Progenitor cell of endocrine pancreas (in vitro differentiated cells): ENCODE measurements at regions not wholly inside any gene's neighbourhood (a gene's known extent, or its start where the extent isn't known, plus 50 kb on each side); places are given as distances from the start of the nearest gene placed in this dataset.
"Not testable (repeated sequence)": the region's sequence is repeated elsewhere in the genome, so short reads cannot be mapped to it uniquely, and the experiment has no call there.

Source experiments
- DNase-seq: peaks from one replicate; pipeline ENCODE4 v3.0.0; 2021; ENCODE audit warnings: low spot score; ENCODE audit not compliant: unreplicated experiment
- H3K27ac Mint-ChIP-seq: 2 replicates; pipeline ENCODE4 v1.8.0; 2021; ENCODE audit warnings: mild to moderate bottlenecking, moderate library complexity, mixed read lengths
- H3K27me3 Mint-ChIP-seq: 2 replicates; pipeline ENCODE4 v1.8.0; 2021; ENCODE audit warnings: mixed read lengths
- H3K36me3 Mint-ChIP-seq: 2 replicates; pipeline ENCODE4 v1.8.0; 2022; ENCODE audit warnings: mixed read lengths; ENCODE audit not compliant: insufficient read depth
- H3K4me1 Mint-ChIP-seq: 2 replicates; pipeline ENCODE4 v1.8.0; 2021; ENCODE audit warnings: low read depth, mixed read lengths
- H3K4me3 Mint-ChIP-seq: 2 replicates; pipeline ENCODE4 v1.8.0; 2021; ENCODE audit warnings: low read depth, mild to moderate bottlenecking, moderate library complexity, mixed read lengths
- H3K9me3 Mint-ChIP-seq: 2 replicates; pipeline ENCODE4 v1.8.0; 2021; ENCODE audit warnings: low read depth, mixed read lengths
- CTCF ChIP-seq: fragments of 200-600 bp; sonication (generic); IDR thresholded peaks from one replicate; pipeline ENCODE4 v1.5.0; 2021; ENCODE audit warnings: antibody characterized with exemption, mild to moderate bottlenecking; ENCODE audit not compliant: unreplicated experiment

GRCh38 chr11:29612423-29612822 lies 404.4 kb downstream of the KCNA4 start:
- peaks cover 10% of the 10 kb centered on the region for H3K9me3 Mint-ChIP-seq
- H3K27me3 Mint-ChIP-seq = no peaks in the 10 kb centered on the region
- no peak for DNase-seq
- TF ChIP-seq CTCF = no peak
- no peak overlapping the region for H3K4me3 Mint-ChIP-seq
- peaks cover 9% of the 10 kb centered on the region for H3K4me1 Mint-ChIP-seq
- no peak overlapping the region for H3K27ac Mint-ChIP-seq
- no peaks in the 10 kb centered on the region for H3K36me3 Mint-ChIP-seq

GRCh38 chr11:29606330-29607031 lies 410.3 kb downstream of the KCNA4 start:
- Mint-ChIP-seq H3K9me3 (peaks cover 3% of the 10 kb centered on the region), H3K4me1 (no peaks in the 10 kb centered on the region), H3K4me3 (no peak overlapping the region), H3K27me3 (no peaks in the 10 kb centered on the region), H3K27ac (no peak overlapping the region), H3K36me3 (no peaks in the 10 kb centered on the region)
- TF ChIP-seq CTCF = no peak
- no peak for DNase-seq

- H3K9me3 Mint-ChIP-seq, DNase-seq, H3K4me1 Mint-ChIP-seq, H3K27ac Mint-ChIP-seq, H3K36me3 Mint-ChIP-seq, H3K4me3 Mint-ChIP-seq, H3K27me3 Mint-ChIP-seq: not testable (repeated sequence)
These were observed 416.7 kb downstream of the KCNA4 start for GRCh38 chr11:29600151-29600575.

GRCh38 chr11:29584342-29584741 lies 432.5 kb downstream of the KCNA4 start:
- Mint-ChIP-seq H3K36me3 (no peaks in the 10 kb centered on the region), H3K9me3 (peaks cover 11% of the 10 kb centered on the region), H3K4me1 (peaks cover 8% of the 10 kb centered on the region), H3K4me3 (no peak overlapping the region), H3K27ac (no peak overlapping the region), H3K27me3 (no peaks in the 10 kb centered on the region)
- DNase-seq = no peak
- TF ChIP-seq CTCF = no peak

- Mint-ChIP-seq H3K4me3 (no peak overlapping the region), H3K27me3 (no peaks in the 10 kb centered on the region), H3K4me1 (no peaks in the 10 kb centered on the region), H3K36me3 (no peaks in the 10 kb centered on the region), H3K9me3 (peaks cover 14% of the 10 kb centered on the region), H3K27ac (no peak overlapping the region)
- TF ChIP-seq CTCF = no peak
- DNase-seq = no peak
These were observed 438.0 kb downstream of the KCNA4 start for GRCh38 chr11:29578806-29579205.

- DNase-seq = no peak
- H3K27me3 Mint-ChIP-seq = no peaks in the 10 kb centered on the region
- H3K9me3 Mint-ChIP-seq = no peaks in the 10 kb centered on the region
- no peaks in the 10 kb centered on the region for H3K36me3 Mint-ChIP-seq
- TF ChIP-seq CTCF = no peak
- H3K27ac Mint-ChIP-seq = no peak overlapping the region
- no peak overlapping the region for H3K4me3 Mint-ChIP-seq
- H3K4me1 Mint-ChIP-seq = no peaks in the 10 kb centered on the region
These were observed 452.3 kb downstream of the KCNA4 start for GRCh38 chr11:29564486-29564885.
